ENCODE measurements at regions not wholly inside any gene's neighbourhood (a gene's known extent, or its start where the extent isn't known, plus 50 kb on each side); places are given as distances from the start of the nearest gene placed in this dataset.
A peak's percentile ranks its signal among the peaks of the same experiment; 100 is the strongest.

- H3K27me3 Mint-ChIP-seq (ENCODE audit: low read depth, poor library complexity), result peaks cover 9% of the 10 kb centered on the region
- H3K4me3 Mint-ChIP-seq, result no peak overlapping the region
- no peaks in the 10 kb centered on the region for H3K36me3 Mint-ChIP-seq (ENCODE audit: low read depth)
- peaks cover 25% of the 10 kb centered on the region for H3K4me1 Mint-ChIP-seq
- peak overlapping the region; percentile 66 for H3K27ac Mint-ChIP-seq
- no peak for TF ChIP-seq CTCF (IDR thresholded peaks at IDR 0.05)
- H3K9me3 Mint-ChIP-seq, result no peaks in the 10 kb centered on the region
- no peak for DNase-seq
These were observed 428.8 kb downstream of the CDK5RAP2 start for GRCh38 chr9:120151149-120151548.

- Mint-ChIP-seq H3K27ac (no peak overlapping the region), H3K36me3 (ENCODE audit: low read depth) (peaks cover 8% of the 10 kb centered on the region), H3K4me3 (no peak overlapping the region), H3K4me1 (peaks cover 26% of the 10 kb centered on the region), H3K27me3 (ENCODE audit: low read depth, poor library complexity) (peaks cover 2% of the 10 kb centered on the region), H3K9me3 (peaks cover 17% of the 10 kb centered on the region)
- TF ChIP-seq CTCF (IDR thresholded peaks at IDR 0.05), result no peak
- DNase-seq, result no peak
These were observed 441.0 kb downstream of the CDK5RAP2 start for GRCh38 chr9:120138955-120139354.

- no peak overlapping the region for H3K4me3 Mint-ChIP-seq
- peaks cover 2% of the 10 kb centered on the region for H3K27me3 Mint-ChIP-seq (ENCODE audit: low read depth, poor library complexity)
- TF ChIP-seq CTCF (IDR thresholded peaks at IDR 0.05), result no peak
- DNase-seq, result no peak
- H3K27ac Mint-ChIP-seq, result no peak overlapping the region
- peaks cover 8% of the 10 kb centered on the region for H3K36me3 Mint-ChIP-seq (ENCODE audit: low read depth)
- peaks cover 33% of the 10 kb centered on the region for H3K9me3 Mint-ChIP-seq
- peaks cover 18% of the 10 kb centered on the region for H3K4me1 Mint-ChIP-seq
These were observed 442.7 kb downstream of the CDK5RAP2 start for GRCh38 chr9:120137186-120137840.

GRCh38 chr9:120136696-120137095 is 443.3 kb downstream of the CDK5RAP2 start:
- peaks cover 39% of the 10 kb centered on the region for H3K9me3 Mint-ChIP-seq
- no peak for TF ChIP-seq CTCF (IDR thresholded peaks at IDR 0.05)
- H3K4me1 Mint-ChIP-seq, result peaks cover 18% of the 10 kb centered on the region
- H3K36me3 Mint-ChIP-seq (ENCODE audit: low read depth), result peaks cover 8% of the 10 kb centered on the region
- H3K27ac Mint-ChIP-seq, result no peak overlapping the region
- no peak overlapping the region for H3K4me3 Mint-ChIP-seq
- H3K27me3 Mint-ChIP-seq (ENCODE audit: low read depth, poor library complexity), result peaks cover 2% of the 10 kb centered on the region
- no peak for DNase-seq

- peaks cover 13% of the 10 kb centered on the region for H3K9me3 Mint-ChIP-seq
- no peak for TF ChIP-seq CTCF (IDR thresholded peaks at IDR 0.05)
- no peak overlapping the region for H3K27ac Mint-ChIP-seq
- H3K4me1 Mint-ChIP-seq, result peaks cover 4% of the 10 kb centered on the region
- peaks cover 5% of the 10 kb centered on the region for H3K36me3 Mint-ChIP-seq (ENCODE audit: low read depth)
- H3K4me3 Mint-ChIP-seq, result no peak overlapping the region
- no peak for DNase-seq
- H3K27me3 Mint-ChIP-seq (ENCODE audit: low read depth, poor library complexity), result peaks cover 11% of the 10 kb centered on the region
These were observed 462.9 kb downstream of the CDK5RAP2 start for GRCh38 chr9:120117081-120117480.

GRCh38 chr9:120110520-120110919 is 469.4 kb downstream of the CDK5RAP2 start:
- Mint-ChIP-seq H3K36me3 (ENCODE audit: low read depth) (no peaks in the 10 kb centered on the region), H3K4me3 (no peak overlapping the region), H3K4me1 (peaks cover 39% of the 10 kb centered on the region), H3K27ac (no peak overlapping the region), H3K9me3 (no peaks in the 10 kb centered on the region), H3K27me3 (ENCODE audit: low read depth, poor library complexity) (peaks cover 9% of the 10 kb centered on the region)
- TF ChIP-seq CTCF (IDR thresholded peaks at IDR 0.05), result no peak
- no peak for DNase-seq

All from nephron progenitor cell (in vitro differentiated cells).